OCI-LY3 (cell line): ENCODE measurements at regions not wholly inside any gene's neighbourhood (a gene's known extent, or its start where the extent isn't known, plus 50 kb on each side); places are given as distances from the start of the nearest gene placed in this dataset.

Experiments used
- CTCF ChIP-seq: fragments of 200-600, 300-600 bp; sonication (generic); IDR thresholded peaks from 2 replicates; pipeline ENCODE4 v1.5.1; 2014; ENCODE audit warnings: antibody characterized with exemption, low read length, low read depth
- EZH2phosphoT487 ChIP-seq: fragments of 200-600 bp; shearing (Covaris generic); IDR thresholded peaks from 2 replicates; pipeline ENCODE4 v1.6.1; 2018; ENCODE audit warnings: antibody characterized with exemption, mixed run types, low read depth

GRCh38 chr5:123752552-123753179 is 240.7 kb downstream of the CSNK1G3 start:
- TF ChIP-seq CTCF (no peak), EZH2phosphoT487 (no peak)
